Heart left ventricle (tissue), 16 donors: ENCODE measurements at regions not wholly inside any gene's neighbourhood (a gene's known extent, or its start where the extent isn't known, plus 50 kb on each side); places are given as distances from the start of the nearest gene placed in this dataset.

ENCODE experiments used
- ATAC-seq, 4 donors: fragments of 200-7000 bp; cut with Tn5 transposase; one replicate each; pipeline ENCODE4 v1.9.1; 2020 to 2022; ENCODE audit warnings: moderate library complexity in 4 of 4, mild to moderate bottlenecking in 3 of 4, moderate number of reproducible peaks in 1 of 4
- DNase-seq, 5 donors: peaks; one replicate each; pipeline ENCODE4 v3.0.0-alpha.2; 2020
- H3K27ac ChIP-seq, 12 donors: fragments of 200-600 bp; sonication (generic) in 4 of 12; one replicate each; pipeline versions ENCODE4 v1.5.0 to v1.8.0; 2016 to 2022; ENCODE audit warnings: mild to moderate bottlenecking in 2 of 12
- H3K27me3 ChIP-seq, 9 donors: fragments of 200-600 bp; sonication (generic) in 2 of 9; one replicate each; pipeline versions ENCODE4 v1.5.1 to v1.8.0; 2016 to 2022; ENCODE audit warnings: mild to moderate bottlenecking in 3 of 9
- H3K36me3 ChIP-seq, 9 donors: fragments of 200-600 bp; sonication (generic) in 2 of 9; one replicate each; pipeline versions ENCODE4 v1.5.0 to v1.8.0; 2018 to 2022; ENCODE audit warnings: mild to moderate bottlenecking in 2 of 9
- H3K4me1 ChIP-seq, 12 donors: fragments of 200-600 bp; sonication (generic) in 4 of 12; one replicate each; pipeline versions ENCODE4 v1.5.0 to v1.8.0; 2016 to 2022; ENCODE audit warnings: mild to moderate bottlenecking in 3 of 12
- H3K4me3 ChIP-seq, 12 donors: fragments of 200-600 bp; sonication (generic) in 4 of 12; one replicate each; pipeline versions ENCODE4 v1.5.0 to v1.8.0; 2017 to 2022; ENCODE audit warnings: mild to moderate bottlenecking in 9 of 12, moderate library complexity in 4 of 12
- H3K9me3 ChIP-seq, 12 donors: fragments of 200-600 bp; sonication (generic) in 4 of 12; one replicate each; pipeline versions ENCODE4 v1.5.0 to v1.8.0; 2016 to 2022; ENCODE audit warnings: mild to moderate bottlenecking in 1 of 12
- CTCF ChIP-seq, 12 donors: fragments of 200-600 bp; sonication (generic) in 4 of 12; IDR thresholded peaks; one replicate each; pipeline versions ENCODE4 v1.5.0 to v1.8.0; 2018 to 2022; ENCODE audit warnings: antibody characterized with exemption in 12 of 12, mild to moderate bottlenecking in 5 of 12
- POLR2A ChIP-seq, 2 donors: fragments of 450-650 bp; IDR thresholded peaks; one replicate each; pipeline ENCODE4 v1.6.1; 2017; ENCODE audit warnings: antibody characterized with exemption in 2 of 2, mild to moderate bottlenecking in 2 of 2, moderate library complexity in 2 of 2
- WGBS, 4 donors: extraction: QIAGEN DNeasy Blood & Tissue Kit in 2 of 4; methylation state at CpG; one replicate each; pipeline versions ENCODE4 v1.1.5 to v1.1.7; 2013 to 2018; 5-methylcytosine and 5-hydroxymethylcytosine counted together
- intact Hi-C, 10 donors: fragments of 100-400 bp; cut with DNase I; formaldehyde crosslinking; loops; one replicate each; pipeline versions ENCODE4 v1.11.1 to v1.14.2; 2022
- donor health status: ischemic (EF 13 %, LVEDD 7.1; RV severe dilation, severe dysfunction).
- donor health status: healthy with polysubstance abuse.
- donor health status: DM: no; HTN: yes; CAD: no.
- donor health status: DM: no; HTN: no; CAD: no.
- donor health status: ischemic (EF 25% LVEDD 6.9; RV normal size, moderate dysfunction).
- donor health status: ischemic (EF 25% LVEDD 5.7; RV mildly dilated, moderate dysfunction).
- donor health status: healthy.
- donor health status: DM: yes; HTN: yes; CAD: no.
- donor health status: ischemic (EF 35%, LVEDD 5.7; RV mildly dilated, moderate dysfunction).
- donor health status: nonischemic (EF 11% LVEDD 7.7; RV severe dilation, severe dysfunction).
- donor health status: DM: yes; HTN: yes; CAD: no.
- donor health status: PGD.
- donor health status: ischemic (EF 29% LVEDD 5.4; RV normal size, mild dysfunction).
- donor health status: nonischemic (EF 23%, LVEDD 6.1; RV moderate dilation, normal function).

- Histone ChIP-seq H3K36me3 (no peaks in the 10 kb centered on the region), H3K27me3 (no peaks in the 10 kb centered on the region), H3K27ac (no peak overlapping the region), H3K9me3 (peaks cover 0 to 17% (median 2%) of the 10 kb centered on the region in 12 donors), H3K4me1 (no peaks in the 10 kb centered on the region), H3K4me3 (no peak overlapping the region)
- TF ChIP-seq CTCF (IDR thresholded peaks at IDR 0.05): no peak
- no peak for TF ChIP-seq POLR2A (IDR thresholded peaks at IDR 0.05)
- no peak for DNase-seq
- intact Hi-C loops: no loop called here
- ATAC-seq: no peak
- WGBS, 4 donors: 76 to 83% (median 80%) methylated on average over 4 of the region's 4 CpGs
Observed at GRCh38 chr1:90154711-90155110, 159.8 kb downstream of the ZNF326 start.

GRCh38 chr1:90149101-90149500 lies 154.2 kb downstream of the ZNF326 start:
- Histone ChIP-seq H3K4me3 (no peak overlapping the region), H3K9me3 (peaks cover 0 to 17% (median 2%) of the 10 kb centered on the region in 12 donors), H3K27ac (no peak overlapping the region), H3K27me3 (no peaks in the 10 kb centered on the region), H3K36me3 (no peaks in the 10 kb centered on the region), H3K4me1 (no peaks in the 10 kb centered on the region)
- TF ChIP-seq CTCF (IDR thresholded peaks at IDR 0.05): no peak
- TF ChIP-seq POLR2A (IDR thresholded peaks at IDR 0.05): no peak
- no peak for ATAC-seq
- no peak for DNase-seq
- 75 to 80% (median 77%) methylated on average over 6 of the region's 6 CpGs for WGBS, 4 donors
- intact Hi-C loops: no loop called here

- no peaks in the 10 kb centered on the region for H3K36me3 ChIP-seq
- ATAC-seq (no peak), DNase-seq (no peak)
- no peak overlapping the region for H3K27ac ChIP-seq
- peaks cover 0 to 14% (median 0%) of the 10 kb centered on the region in 12 donors for H3K9me3 ChIP-seq
- intact Hi-C loops: no loop called here
- no peaks in the 10 kb centered on the region for H3K27me3 ChIP-seq
- H3K4me1 ChIP-seq: no peaks in the 10 kb centered on the region
- H3K4me3 ChIP-seq: no peak overlapping the region
- no peak for TF ChIP-seq POLR2A (IDR thresholded peaks at IDR 0.05)
- no peak for TF ChIP-seq CTCF (IDR thresholded peaks at IDR 0.05)
Observed at GRCh38 chr1:90147093-90147492, 152.2 kb downstream of the ZNF326 start.

- Histone ChIP-seq H3K27me3 (no peaks in the 10 kb centered on the region), H3K27ac (no peak overlapping the region), H3K36me3 (no peaks in the 10 kb centered on the region), H3K4me3 (no peak overlapping the region), H3K9me3 (peaks cover 0 to 8% (median 1%) of the 10 kb centered on the region in 12 donors), H3K4me1 (no peaks in the 10 kb centered on the region)
- DNase-seq: no peak
- 30 to 82% (median 77%) methylated on average over 1 of the region's 1 CpG for WGBS, 4 donors
- intact Hi-C loops: no loop called here
- TF ChIP-seq CTCF (IDR thresholded peaks at IDR 0.05): no peak
- TF ChIP-seq POLR2A (IDR thresholded peaks at IDR 0.05): no peak
- no peak for ATAC-seq
Observed at GRCh38 chr1:90144820-90145219, 149.9 kb downstream of the ZNF326 start.
